ENCODE measurements at regions not wholly inside any gene's neighbourhood (a gene's known extent, or its start where the extent isn't known, plus 50 kb on each side); places are given as distances from the start of the nearest gene placed in this dataset.
"Not testable (repeated sequence)": the region's sequence is repeated elsewhere in the genome, so short reads cannot be mapped to it uniquely, and the experiment has no call there.

- not testable (repeated sequence) for H3F3A ChIP-seq (ENCODE audit: insufficient read depth, low read length); H3K27ac ChIP-seq (ENCODE audit: low read length); H3K9me2 ChIP-seq (replicated peaks; ENCODE audit: insufficient read depth, low read length); H3K9me3 ChIP-seq (replicated peaks; ENCODE audit: insufficient read depth, low read length); H3K79me2 ChIP-seq (ENCODE audit: low read length); H3K4me3 ChIP-seq (ENCODE audit: low read length); H3K36me3 ChIP-seq (replicated peaks; ENCODE audit: insufficient read depth, low read length); H3K27me3 ChIP-seq (replicated peaks; ENCODE audit: insufficient read depth, low read length); H3K9ac ChIP-seq (ENCODE audit: low read length); H3K4me1 ChIP-seq (ENCODE audit: low read length); DNase-seq; H2AFZ ChIP-seq (ENCODE audit: low read length); H4K20me1 ChIP-seq (ENCODE audit: insufficient read depth, low read length); H3K4me2 ChIP-seq (ENCODE audit: low read depth, low read length)
These were observed 89.8 kb downstream of the DNAAF6 start for GRCh38 chrX:107296184-107296583.

- Histone ChIP-seq H4K20me1 (ENCODE audit: insufficient read depth, low read length) (no peaks in the 10 kb centered on the region), H3K36me3 (replicated peaks; ENCODE audit: insufficient read depth, low read length) (no peaks in the 10 kb centered on the region), H3K4me2 (ENCODE audit: low read depth, low read length) (no peak overlapping the region), H3F3A (ENCODE audit: insufficient read depth, low read length) (no peaks in the 10 kb centered on the region), H3K79me2 (ENCODE audit: low read length) (no peaks in the 10 kb centered on the region), H3K9ac (ENCODE audit: low read length) (no peak overlapping the region), H2AFZ (ENCODE audit: low read length) (no peak overlapping the region), H3K9me2 (replicated peaks; ENCODE audit: insufficient read depth, low read length) (no peaks in the 10 kb centered on the region), H3K4me3 (ENCODE audit: low read length) (no peak overlapping the region), H3K4me1 (ENCODE audit: low read length) (no peaks in the 10 kb centered on the region), H3K27ac (ENCODE audit: low read length) (no peak overlapping the region), H3K9me3 (replicated peaks; ENCODE audit: insufficient read depth, low read length) (no peaks in the 10 kb centered on the region), H3K27me3 (replicated peaks; ENCODE audit: insufficient read depth, low read length) (no peaks in the 10 kb centered on the region)
- DNase-seq = no peak
- no peak for TF ChIP-seq CTCF (IDR thresholded peaks at IDR 0.05; ENCODE audit: low read length)
- no peak for TF ChIP-seq EZH2phosphoT487 (IDR thresholded peaks at IDR 0.05; ENCODE audit: low read length)
- no peak for TF ChIP-seq EZH2 (optimal IDR thresholded peaks at IDR 0.05; ENCODE audit: low read depth, low read length)
These were observed 91.9 kb downstream of the DNAAF6 start for GRCh38 chrX:107298276-107298675.

- no peaks in the 10 kb centered on the region for H3F3A ChIP-seq (ENCODE audit: insufficient read depth, low read length)
- TF ChIP-seq EZH2phosphoT487 (IDR thresholded peaks at IDR 0.05; ENCODE audit: low read length) (no peak), EZH2 (optimal IDR thresholded peaks at IDR 0.05; ENCODE audit: low read depth, low read length) (no peak), CTCF (IDR thresholded peaks at IDR 0.05; ENCODE audit: low read length) (no peak)
- no peaks in the 10 kb centered on the region for H3K9me2 ChIP-seq (replicated peaks; ENCODE audit: insufficient read depth, low read length)
- no peak overlapping the region for H2AFZ ChIP-seq (ENCODE audit: low read length)
- no peaks in the 10 kb centered on the region for H3K27me3 ChIP-seq (replicated peaks; ENCODE audit: insufficient read depth, low read length)
- H3K79me2 ChIP-seq (ENCODE audit: low read length) = no peaks in the 10 kb centered on the region
- no peaks in the 10 kb centered on the region for H4K20me1 ChIP-seq (ENCODE audit: insufficient read depth, low read length)
- no peaks in the 10 kb centered on the region for H3K9me3 ChIP-seq (replicated peaks; ENCODE audit: insufficient read depth, low read length)
- H3K27ac ChIP-seq (ENCODE audit: low read length) = no peak overlapping the region
- no peaks in the 10 kb centered on the region for H3K4me1 ChIP-seq (ENCODE audit: low read length)
- no peaks in the 10 kb centered on the region for H3K36me3 ChIP-seq (replicated peaks; ENCODE audit: insufficient read depth, low read length)
- H3K4me2 ChIP-seq (ENCODE audit: low read depth, low read length) = no peak overlapping the region
- no peak overlapping the region for H3K4me3 ChIP-seq (ENCODE audit: low read length)
- no peak overlapping the region for H3K9ac ChIP-seq (ENCODE audit: low read length)
- no peak for DNase-seq
These were observed 94.8 kb downstream of the DNAAF6 start for GRCh38 chrX:107301253-107301652.

- H3K9me2 ChIP-seq (replicated peaks; ENCODE audit: insufficient read depth, low read length) = no peaks in the 10 kb centered on the region
These were observed 97.7 kb downstream of the DNAAF6 start for GRCh38 chrX:107304141-107304540.

More at GRCh38 chrX:107304141-107304540, 97.7 kb downstream of the DNAAF6 start:
- Histone ChIP-seq H3K4me1 (ENCODE audit: low read length) (no peaks in the 10 kb centered on the region), H2AFZ (ENCODE audit: low read length) (no peak overlapping the region), H3K4me2 (ENCODE audit: low read depth, low read length) (no peak overlapping the region), H3K9ac (ENCODE audit: low read length) (no peak overlapping the region), H4K20me1 (ENCODE audit: insufficient read depth, low read length) (no peaks in the 10 kb centered on the region), H3K79me2 (ENCODE audit: low read length) (no peaks in the 10 kb centered on the region), H3K27me3 (replicated peaks; ENCODE audit: insufficient read depth, low read length) (no peaks in the 10 kb centered on the region), H3K9me3 (replicated peaks; ENCODE audit: insufficient read depth, low read length) (no peaks in the 10 kb centered on the region), H3K36me3 (replicated peaks; ENCODE audit: insufficient read depth, low read length) (no peaks in the 10 kb centered on the region), H3K27ac (ENCODE audit: low read length) (no peak overlapping the region), H3F3A (ENCODE audit: insufficient read depth, low read length) (no peaks in the 10 kb centered on the region), H3K4me3 (ENCODE audit: low read length) (no peak overlapping the region)
- TF ChIP-seq CTCF (IDR thresholded peaks at IDR 0.05; ENCODE audit: low read length) (no peak), EZH2 (optimal IDR thresholded peaks at IDR 0.05; ENCODE audit: low read depth, low read length) (no peak), EZH2phosphoT487 (IDR thresholded peaks at IDR 0.05; ENCODE audit: low read length) (no peak)
- DNase-seq = no peak
